Brain pericyte (primary cell): ENCODE measurements at regions not wholly inside any gene's neighbourhood (a gene's known extent, or its start where the extent isn't known, plus 50 kb on each side); places are given as distances from the start of the nearest gene placed in this dataset.

Source experiments
- DNase-seq: peaks from one replicate; pipeline ENCODE4 v3.0.0-alpha.2; 2012; ENCODE audit warnings: low read depth, low spot score

GRCh38 chr18:78150590-78150989 is 829.0 kb upstream of the SALL3 start:
- no peak for DNase-seq

DNA sequence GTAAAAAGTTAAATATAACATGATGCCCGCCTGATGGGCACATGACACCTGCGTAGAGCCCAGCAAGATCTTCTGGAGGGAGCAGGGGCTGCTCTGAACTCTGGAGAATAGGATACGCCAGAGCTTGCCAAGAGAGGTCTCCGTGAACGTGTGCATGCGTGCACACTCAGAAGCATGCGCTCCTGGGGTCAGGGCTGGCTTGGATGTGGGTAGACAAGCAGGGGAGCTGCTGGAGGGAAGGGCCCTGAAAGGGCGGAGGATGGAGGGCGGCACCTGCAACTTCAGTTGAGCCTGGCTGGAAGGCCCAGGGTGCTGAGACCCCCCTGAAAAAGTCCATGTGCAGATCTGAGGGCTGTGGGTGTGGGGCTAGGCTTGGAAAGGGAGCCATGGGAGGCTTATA is 828.4 kb upstream of the SALL3 start:
- no peak for DNase-seq

- DNase-seq, result no peak
These were observed 827.5 kb upstream of the SALL3 start for GRCh38 chr18:78151948-78152725.

GRCh38 chr18:78153362-78153761 is 826.3 kb upstream of the SALL3 start:
- no peak for DNase-seq

DNA sequence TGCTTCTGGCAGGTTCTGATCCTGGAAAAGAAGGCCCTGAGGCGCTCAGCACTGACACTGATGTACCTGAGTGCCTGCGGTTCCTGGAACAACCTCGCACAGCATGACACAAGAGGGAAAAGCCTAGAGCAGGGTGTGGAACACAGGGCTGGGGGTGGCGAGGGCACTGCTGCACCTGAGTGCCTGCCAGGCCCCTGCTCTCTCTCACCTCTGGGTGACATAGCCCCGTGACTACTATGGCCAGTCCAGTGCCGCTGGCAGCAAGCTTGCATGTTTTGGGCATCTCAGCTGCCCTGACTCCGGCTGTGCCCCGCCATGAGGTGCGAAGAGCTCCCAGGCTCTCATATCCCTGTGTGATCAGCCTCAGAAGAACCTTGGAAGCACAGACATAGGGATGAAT is 825.2 kb upstream of the SALL3 start:
- no peak for DNase-seq

GRCh38 chr18:78154853-78155252 is 824.8 kb upstream of the SALL3 start:
- DNase-seq, result no peak

GRCh38 chr18:78156466-78156865 is 823.2 kb upstream of the SALL3 start:
- no peak for DNase-seq

DNA sequence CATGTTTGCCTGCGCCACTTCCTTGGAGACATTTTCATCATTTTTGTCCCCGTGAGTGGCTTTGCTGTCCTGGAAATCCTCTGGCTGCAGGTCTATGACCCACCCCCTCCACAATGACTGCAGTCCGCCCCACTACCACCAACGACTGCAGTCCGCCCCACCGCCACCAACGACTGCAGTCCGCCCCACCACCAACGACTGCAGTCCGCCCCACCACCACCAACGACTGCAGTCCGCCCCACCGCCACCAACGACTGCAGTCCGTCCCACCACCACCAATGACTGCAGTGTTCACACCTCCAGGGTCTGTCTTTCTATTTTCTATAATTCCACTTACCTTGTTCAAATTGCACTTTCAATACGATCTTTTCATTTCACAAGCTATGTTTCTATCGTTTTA is 820.7 kb upstream of the SALL3 start:
- no peak for DNase-seq

GRCh38 chr18:78159397-78159796 is 820.2 kb upstream of the SALL3 start:
- no peak for DNase-seq

- DNase-seq, result no peak
These were observed 818.5 kb upstream of the SALL3 start for GRCh38 chr18:78160961-78161656.

GRCh38 chr18:78165525-78165924 is 814.1 kb upstream of the SALL3 start:
- DNase-seq, result no peak

- no peak for DNase-seq
These were observed 811.1 kb upstream of the SALL3 start for GRCh38 chr18:78168526-78168925.

- DNase-seq, result no peak
These were observed 810.3 kb upstream of the SALL3 start for GRCh38 chr18:78169174-78169864.

- DNase-seq, result no peak
These were observed 807.7 kb upstream of the SALL3 start for GRCh38 chr18:78171954-78172353.

GRCh38 chr18:78174737-78175136 is 804.9 kb upstream of the SALL3 start:
- DNase-seq, result no peak

DNA sequence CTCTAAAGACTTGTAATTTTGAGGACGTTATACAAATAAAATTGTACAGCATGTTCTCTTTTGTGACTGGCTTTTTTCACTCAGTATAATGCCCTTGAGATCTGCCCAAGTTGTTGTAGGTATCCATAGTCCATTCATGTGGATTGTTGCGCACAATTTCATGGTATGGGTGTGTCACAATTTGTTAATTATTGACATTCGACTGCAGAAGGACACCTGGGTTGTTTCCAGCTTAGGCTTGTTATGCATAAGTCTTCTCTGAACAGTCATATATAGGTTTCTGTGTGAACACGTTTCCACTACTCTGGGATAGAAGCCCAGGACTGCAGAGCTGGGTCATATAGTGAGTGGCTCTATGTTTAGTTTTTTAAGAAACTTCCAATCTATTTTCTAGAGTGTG is 800.8 kb upstream of the SALL3 start:
- DNase-seq, result no peak

GRCh38 chr18:78180741-78181140 is 798.9 kb upstream of the SALL3 start:
- no peak for DNase-seq

DNA sequence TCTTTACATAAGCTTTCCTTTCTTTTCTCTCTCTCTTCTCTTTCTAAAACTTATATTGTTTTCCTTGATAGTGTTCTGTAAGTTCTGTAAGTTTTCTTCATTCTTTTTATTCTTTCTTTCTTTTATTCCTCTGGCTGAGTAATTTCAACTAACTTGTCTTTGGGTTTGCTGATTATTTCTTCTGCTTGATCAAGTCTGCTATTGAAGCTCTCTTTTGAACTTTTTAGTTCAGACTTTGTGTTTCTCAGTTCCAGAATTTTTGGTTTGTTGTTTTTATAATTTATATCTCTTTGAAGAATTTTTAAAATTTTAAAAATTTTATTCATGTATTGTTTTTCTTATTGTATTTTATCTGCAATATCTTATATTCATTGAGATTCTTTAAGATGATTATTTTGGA is 795.8 kb upstream of the SALL3 start:
- no peak for DNase-seq

GRCh38 chr18:78191276-78191675 is 788.3 kb upstream of the SALL3 start:
- DNase-seq, result no peak

DNA sequence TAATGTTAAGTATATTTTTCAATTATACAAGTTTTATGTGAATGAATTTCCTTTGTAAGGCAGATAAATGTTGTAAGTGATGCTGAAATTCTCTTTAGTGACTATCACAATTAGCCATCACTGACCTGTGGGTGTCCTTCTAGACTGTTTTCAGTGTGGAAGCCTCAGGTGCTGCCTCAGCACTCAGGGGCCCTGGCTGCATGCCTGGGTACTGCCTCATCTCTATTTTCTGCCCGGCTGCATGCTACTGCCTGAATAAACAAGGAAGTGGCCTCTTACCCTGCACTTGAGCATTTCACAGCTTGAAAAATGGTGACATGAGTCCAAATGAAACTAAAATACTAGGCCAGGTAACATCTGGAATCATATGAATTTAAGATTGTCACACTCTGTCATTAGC is 787.6 kb upstream of the SALL3 start:
- DNase-seq, result no peak

- DNase-seq, result no peak
These were observed 783.3 kb upstream of the SALL3 start for GRCh38 chr18:78196280-78196679.

DNA sequence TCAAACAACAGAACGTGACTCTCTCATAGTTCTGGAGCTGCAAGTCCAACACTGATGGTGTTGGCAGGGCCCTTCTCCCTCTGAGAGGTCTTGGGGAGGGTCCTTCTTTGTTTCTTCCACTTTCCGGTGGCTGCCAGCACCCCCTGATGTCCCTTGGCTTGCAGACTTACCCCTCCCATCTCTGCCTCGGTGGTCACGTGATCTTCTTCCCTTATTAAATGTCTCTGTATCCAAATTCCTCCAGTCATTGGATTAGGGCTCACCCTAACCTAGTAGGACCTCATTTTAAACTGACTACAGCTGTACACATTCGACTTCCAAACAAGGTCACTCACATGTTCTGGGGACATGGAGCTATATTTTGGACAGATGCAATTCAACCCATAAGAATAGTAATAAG is 780.6 kb upstream of the SALL3 start:
- no peak for DNase-seq

DNA sequence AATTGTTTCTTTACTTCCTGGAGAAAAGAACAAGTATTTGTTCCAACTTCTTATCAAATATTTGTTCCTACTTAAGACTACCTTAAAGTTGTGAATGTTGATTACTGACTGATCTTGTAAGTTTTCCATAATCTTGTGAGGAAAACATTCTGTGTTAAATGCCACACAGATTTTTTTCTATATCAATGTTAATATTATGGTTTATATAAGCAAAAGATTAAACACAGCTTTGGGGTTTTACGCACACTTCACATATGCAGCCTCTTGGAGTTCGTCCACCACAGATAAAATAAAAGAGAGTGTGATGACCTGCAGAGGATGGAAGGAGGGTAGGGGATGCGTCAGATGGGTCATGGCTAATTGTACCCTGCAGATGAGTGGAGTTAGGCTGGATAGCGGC is 780.0 kb upstream of the SALL3 start:
- no peak for DNase-seq
